DND-41 (cell line): ENCODE measurements at regions not wholly inside any gene's neighbourhood (a gene's known extent, or its start where the extent isn't known, plus 50 kb on each side); places are given as distances from the start of the nearest gene placed in this dataset.

Experiments
- EZH2 ChIP-seq: IDR thresholded peaks from 3 replicates; pipeline ENCODE4 v1.6.1; 2012; ENCODE audit warnings: borderline replicate concordance, low read depth, mild to moderate bottlenecking, moderate library complexity, low read length, inconsistent platforms; ENCODE audit not compliant: severe bottlenecking
- TF ChIP-seq, protein P1 (sequence below): IDR thresholded peaks from 2 replicates; pipeline ENCODE4 v1.5.1; 2012; ENCODE audit warnings: borderline replicate concordance, low read length, moderate library complexity, mild to moderate bottlenecking; ENCODE audit not compliant: poor library complexity, severe bottlenecking; ENCODE audit errors: extremely low read depth

DNA sequence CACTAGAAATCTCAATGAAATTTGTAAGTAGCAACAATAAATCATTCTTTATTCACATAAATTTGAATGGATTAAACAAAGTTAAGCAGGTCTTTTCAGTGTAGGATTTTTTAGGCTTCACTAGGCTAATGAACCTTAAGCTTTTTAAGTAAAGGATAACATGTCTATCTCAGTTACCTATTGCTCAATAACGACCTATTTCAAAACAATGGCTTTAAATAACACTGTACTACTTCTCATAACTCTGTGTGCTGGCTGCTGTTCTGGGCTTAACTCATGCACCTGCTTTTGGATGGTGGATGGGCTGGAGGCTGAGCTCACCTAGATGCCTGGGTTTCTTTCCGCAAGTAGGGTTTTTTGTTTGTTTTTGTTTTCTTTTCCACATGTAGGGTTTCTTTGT lies 495.0 kb upstream of the SLIT2 start:
- TF ChIP-seq, protein P1, sequence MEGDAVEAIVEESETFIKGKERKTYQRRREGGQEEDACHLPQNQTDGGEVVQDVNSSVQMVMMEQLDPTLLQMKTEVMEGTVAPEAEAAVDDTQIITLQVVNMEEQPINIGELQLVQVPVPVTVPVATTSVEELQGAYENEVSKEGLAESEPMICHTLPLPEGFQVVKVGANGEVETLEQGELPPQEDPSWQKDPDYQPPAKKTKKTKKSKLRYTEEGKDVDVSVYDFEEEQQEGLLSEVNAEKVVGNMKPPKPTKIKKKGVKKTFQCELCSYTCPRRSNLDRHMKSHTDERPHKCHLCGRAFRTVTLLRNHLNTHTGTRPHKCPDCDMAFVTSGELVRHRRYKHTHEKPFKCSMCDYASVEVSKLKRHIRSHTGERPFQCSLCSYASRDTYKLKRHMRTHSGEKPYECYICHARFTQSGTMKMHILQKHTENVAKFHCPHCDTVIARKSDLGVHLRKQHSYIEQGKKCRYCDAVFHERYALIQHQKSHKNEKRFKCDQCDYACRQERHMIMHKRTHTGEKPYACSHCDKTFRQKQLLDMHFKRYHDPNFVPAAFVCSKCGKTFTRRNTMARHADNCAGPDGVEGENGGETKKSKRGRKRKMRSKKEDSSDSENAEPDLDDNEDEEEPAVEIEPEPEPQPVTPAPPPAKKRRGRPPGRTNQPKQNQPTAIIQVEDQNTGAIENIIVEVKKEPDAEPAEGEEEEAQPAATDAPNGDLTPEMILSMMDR, result no peak
- TF ChIP-seq EZH2, result no peak
